ENCODE measurements at regions not wholly inside any gene's neighbourhood (a gene's known extent, or its start where the extent isn't known, plus 50 kb on each side); places are given as distances from the start of the nearest gene placed in this dataset.

DNA sequence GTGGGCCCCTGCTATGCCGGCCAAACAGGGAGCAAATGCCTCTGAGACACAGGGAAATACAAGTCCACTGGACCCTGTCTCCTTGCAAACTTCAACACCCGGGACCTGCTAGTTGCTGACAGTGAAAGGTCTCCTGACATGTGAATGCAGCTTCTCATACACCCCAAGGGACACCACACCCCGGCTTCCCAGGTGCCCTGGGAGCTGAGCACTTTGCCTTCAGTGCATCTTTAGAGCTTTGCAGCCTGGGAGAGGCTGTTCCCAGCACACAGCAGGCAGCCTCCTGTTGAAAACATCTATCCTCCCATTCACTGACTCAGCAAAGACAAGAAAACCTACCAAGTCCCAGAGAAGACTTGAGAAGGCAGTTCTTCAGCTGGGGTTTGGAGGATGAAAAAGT is 143.4 kb downstream of the COL6A3 start:
- no peak overlapping the region for H3K27ac ChIP-seq (ENCODE audit: low read depth, low read length)

DNA sequence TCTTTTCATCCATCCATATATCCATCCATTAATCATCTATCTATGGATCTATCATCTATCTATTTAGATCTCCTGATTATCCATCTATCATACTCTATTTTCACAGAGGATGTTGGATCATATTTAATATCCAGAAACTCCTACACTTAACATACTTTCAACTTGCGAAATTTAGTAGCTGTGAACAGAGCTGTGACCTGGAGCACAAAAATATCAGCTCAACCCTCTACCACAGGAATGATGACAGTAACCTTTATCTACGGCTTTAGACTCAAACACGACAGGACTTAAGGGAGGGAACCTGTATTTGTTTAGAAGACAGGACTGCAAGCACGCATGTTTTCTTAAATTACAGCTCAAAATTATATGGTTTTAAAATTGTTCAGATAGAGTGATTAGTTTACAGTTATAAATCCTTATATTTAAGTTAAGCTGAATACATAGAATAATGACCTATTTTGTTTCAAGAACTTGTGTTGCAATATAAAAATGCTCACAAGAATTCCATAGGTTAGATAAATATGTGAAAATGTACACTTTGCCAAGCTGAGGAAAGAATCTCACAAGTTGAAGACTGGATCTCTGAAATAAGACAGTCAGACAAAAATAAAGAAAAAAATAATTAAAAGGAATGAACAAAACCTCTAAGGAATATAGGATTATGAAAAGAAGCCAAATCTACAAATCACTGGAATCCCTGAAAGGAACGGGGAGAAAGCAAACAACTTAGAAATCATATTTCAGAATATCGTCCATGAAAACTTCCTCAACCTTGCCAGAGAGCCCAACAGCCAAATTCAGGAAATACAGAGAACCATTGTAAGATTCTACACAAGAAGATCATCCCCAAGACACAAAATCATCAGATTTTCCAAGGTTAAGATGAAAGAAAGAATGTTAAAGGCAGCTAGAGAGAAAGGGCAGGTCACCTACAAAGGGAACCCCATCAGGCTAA is 142.0 kb downstream of the COL6A3 start:
- Histone ChIP-seq H3F3A (ENCODE audit: control insufficient read depth, insufficient read depth) (no peaks in the 10 kb centered on the region), H3K9me2 (replicated peaks; ENCODE audit: control insufficient read depth, low read length) (no peaks in the 10 kb centered on the region), H3K4me2 (ENCODE audit: low read length) (no peak overlapping the region), H4K20me1 (ENCODE audit: control insufficient read depth, insufficient read depth, low read depth, low read length) (no peaks in the 10 kb centered on the region), H3K4me3 (ENCODE audit: low read length) (no peak overlapping the region), H3K4me1 (ENCODE audit: control insufficient read depth, low read length) (no peaks in the 10 kb centered on the region), H3K36me3 (ENCODE audit: control insufficient read depth, low read length) (no peaks in the 10 kb centered on the region), H3K79me2 (ENCODE audit: control insufficient read depth, low read length) (no peaks in the 10 kb centered on the region), H3K27ac (ENCODE audit: low read depth, low read length) (no peak overlapping the region), H3K9me3 (ENCODE audit: control insufficient read depth, insufficient read depth, low read length) (no peaks in the 10 kb centered on the region), H3K27me3 (ENCODE audit: control insufficient read depth, low read length) (0 out of 2 replicates have a peak, but pooled peaks cover 3% of the 10 kb centered on the region)
- TF ChIP-seq, protein P1, sequence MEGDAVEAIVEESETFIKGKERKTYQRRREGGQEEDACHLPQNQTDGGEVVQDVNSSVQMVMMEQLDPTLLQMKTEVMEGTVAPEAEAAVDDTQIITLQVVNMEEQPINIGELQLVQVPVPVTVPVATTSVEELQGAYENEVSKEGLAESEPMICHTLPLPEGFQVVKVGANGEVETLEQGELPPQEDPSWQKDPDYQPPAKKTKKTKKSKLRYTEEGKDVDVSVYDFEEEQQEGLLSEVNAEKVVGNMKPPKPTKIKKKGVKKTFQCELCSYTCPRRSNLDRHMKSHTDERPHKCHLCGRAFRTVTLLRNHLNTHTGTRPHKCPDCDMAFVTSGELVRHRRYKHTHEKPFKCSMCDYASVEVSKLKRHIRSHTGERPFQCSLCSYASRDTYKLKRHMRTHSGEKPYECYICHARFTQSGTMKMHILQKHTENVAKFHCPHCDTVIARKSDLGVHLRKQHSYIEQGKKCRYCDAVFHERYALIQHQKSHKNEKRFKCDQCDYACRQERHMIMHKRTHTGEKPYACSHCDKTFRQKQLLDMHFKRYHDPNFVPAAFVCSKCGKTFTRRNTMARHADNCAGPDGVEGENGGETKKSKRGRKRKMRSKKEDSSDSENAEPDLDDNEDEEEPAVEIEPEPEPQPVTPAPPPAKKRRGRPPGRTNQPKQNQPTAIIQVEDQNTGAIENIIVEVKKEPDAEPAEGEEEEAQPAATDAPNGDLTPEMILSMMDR (IDR thresholded peaks at IDR 0.05; ENCODE audit: low read depth, low read length, poor library complexity, severe bottlenecking) = no peak
- no peak for TF ChIP-seq EZH2phosphoT487 (IDR thresholded peaks at IDR 0.05; ENCODE audit: borderline replicate concordance, low read length)

More for the DNA sequence above, 143.4 kb downstream of the COL6A3 start:
- Histone ChIP-seq H3K9me2 (replicated peaks; ENCODE audit: control insufficient read depth, low read length) (no peaks in the 10 kb centered on the region), H3K4me2 (ENCODE audit: low read length) (no peak overlapping the region), H3K4me1 (ENCODE audit: control insufficient read depth, low read length) (no peaks in the 10 kb centered on the region), H3F3A (ENCODE audit: control insufficient read depth, insufficient read depth) (no peaks in the 10 kb centered on the region), H3K4me3 (ENCODE audit: low read length) (no peak overlapping the region), H4K20me1 (ENCODE audit: control insufficient read depth, insufficient read depth, low read depth, low read length) (no peaks in the 10 kb centered on the region), H3K9me3 (ENCODE audit: control insufficient read depth, insufficient read depth, low read length) (no peaks in the 10 kb centered on the region), H3K27me3 (ENCODE audit: control insufficient read depth, low read length) (0 out of 2 replicates have a peak, but pooled peaks cover 3% of the 10 kb centered on the region), H3K79me2 (ENCODE audit: control insufficient read depth, low read length) (no peaks in the 10 kb centered on the region), H3K36me3 (ENCODE audit: control insufficient read depth, low read length) (no peaks in the 10 kb centered on the region)
- TF ChIP-seq, protein P1 (IDR thresholded peaks at IDR 0.05; ENCODE audit: low read depth, low read length, poor library complexity, severe bottlenecking) = no peak
- no peak for TF ChIP-seq EZH2phosphoT487 (IDR thresholded peaks at IDR 0.05; ENCODE audit: borderline replicate concordance, low read length)
